Endothelial cell of umbilical vein (primary cell): ENCODE measurements at regions not wholly inside any gene's neighbourhood (a gene's known extent, or its start where the extent isn't known, plus 50 kb on each side); places are given as distances from the start of the nearest gene placed in this dataset.

ENCODE experiments used
- BruUV-seq: library from RNA; stranded (reverse); fragments of 400-500 nt; replicated peaks from 2 replicates; lab custom pipeline; 2021; lab: Mats Ljungman, UMichigan
- CTCF ChIA-PET: fragments of 300-600, 350-600 bp; sonication (Branson Sonifier 250); formaldehyde crosslinking; loops from one replicate; lab custom pipeline; 2021; ENCODE audit warnings: antibody characterized with exemption, inconsistent platforms; lab: Charles Lee
- POLR2A ChIA-PET: fragments of 300-600, 350-600 bp; sonication (Branson Sonifier 250); formaldehyde crosslinking; loops from one replicate; lab custom pipeline; 2021; ENCODE audit warnings: antibody characterized with exemption, inconsistent platforms; lab: Charles Lee
- DNase-seq: peaks from one replicate; pipeline ENCODE4 v3.0.0-alpha.2; 2011; ENCODE audit warnings: low read depth, low spot score
- FAIRE-seq: peaks from 2 replicates; lab custom pipeline; 2011; peaks lifted over from hg19 to GRCh38; lab: Jason Lieb, UNC
- H2AFZ ChIP-seq: 2 replicates; pipeline ENCODE4 v1.6.0; 2012; ENCODE audit warnings: low read depth, low read length, control low read depth, inconsistent platforms
- H3K27ac ChIP-seq: 2 replicates; pipeline ENCODE4 v1.5.1; 2011; ENCODE audit warnings: low read depth, mild to moderate bottlenecking, control low read depth, low read length, moderate library complexity; ENCODE audit not compliant: insufficient read depth
- H3K27me3 ChIP-seq, 2 experiments: 2 replicates each; pipeline versions ENCODE4 v1.6.0 to v1.6.1; 2011; ENCODE audit warnings: low read length in 2 of 2, mixed read lengths in 1 of 2; ENCODE audit not compliant: control insufficient read depth in 2 of 2, insufficient read depth in 2 of 2
- H3K36me3 ChIP-seq, 2 experiments: 2 replicates in 1 of 2; 3 replicates in 1 of 2; pipeline ENCODE4 v1.5.1; 2011; ENCODE audit warnings: low read length in 2 of 2, mild to moderate bottlenecking in 1 of 2, moderate library complexity in 1 of 2; ENCODE audit not compliant: control insufficient read depth in 2 of 2, insufficient read depth in 2 of 2; ENCODE audit errors: extremely low read depth in 1 of 2
- H3K4me1 ChIP-seq: 3 replicates; pipeline ENCODE4 v1.5.1; 2011; ENCODE audit warnings: mild to moderate bottlenecking, low read length; ENCODE audit not compliant: control insufficient read depth, insufficient read depth; ENCODE audit errors: extremely low read depth
- H3K4me2 ChIP-seq: 2 replicates; pipeline ENCODE4 v1.6.1; 2011; ENCODE audit warnings: low read length, control low read depth, mixed read lengths; ENCODE audit not compliant: insufficient read depth
- H3K4me3 ChIP-seq, 3 experiments: fragments of 200-600 bp in 1 of 3; sonication (generic), shearing (Covaris generic) in 1 of 3; replicated peaks in 1 of 3; 2 replicates each; pipeline ENCODE4 v1.5.1; 2011 to 2016; ENCODE audit warnings: control low read depth in 3 of 3, low read length in 3 of 3, mild to moderate bottlenecking in 2 of 3, inconsistent platforms in 1 of 3, low read depth in 1 of 3, moderate library complexity in 1 of 3; ENCODE audit not compliant: insufficient read depth in 1 of 3
- H3K79me2 ChIP-seq: 2 replicates; pipeline ENCODE4 v1.6.0; 2012; ENCODE audit warnings: low read length, inconsistent platforms; ENCODE audit not compliant: control insufficient read depth, insufficient read depth
- H3K9ac ChIP-seq: replicated peaks from 2 replicates; pipeline ENCODE3; 2011; ENCODE audit warnings: low read length, control low read depth; ENCODE audit not compliant: insufficient read depth; ENCODE audit errors: extremely low read depth
- H3K9me1 ChIP-seq: replicated peaks from 3 replicates; pipeline ENCODE4 v1.6.0; 2011; ENCODE audit warnings: mild to moderate bottlenecking, low read length; ENCODE audit not compliant: control insufficient read depth, insufficient read depth; ENCODE audit errors: extremely low read depth
- H3K9me3 ChIP-seq: replicated peaks from 2 replicates; pipeline ENCODE4 v1.5.1; 2012; ENCODE audit warnings: low read length, inconsistent platforms; ENCODE audit not compliant: control insufficient read depth, insufficient read depth
- H4K20me1 ChIP-seq: replicated peaks from 2 replicates; pipeline ENCODE3; 2011; ENCODE audit warnings: mild to moderate bottlenecking, low read length; ENCODE audit not compliant: control insufficient read depth, insufficient read depth; ENCODE audit errors: extremely low read depth
- CTCF ChIP-seq, 2 donors: IDR thresholded peaks; 1 replicate in 1 of 2; 2 replicates in 1 of 2; pipeline ENCODE4 v1.5.1; 2011; ENCODE audit warnings: low read length in 2 of 2, mild to moderate bottlenecking in 2 of 2, moderate library complexity in 2 of 2, control low read depth in 1 of 2, inconsistent platforms in 1 of 2, low read depth in 1 of 2; ENCODE audit not compliant: insufficient read depth in 1 of 2; ENCODE audit errors: extremely low read depth in 1 of 2
- EZH2 ChIP-seq: IDR thresholded peaks from 2 replicates; pipeline ENCODE4 v1.6.1; 2012; ENCODE audit warnings: borderline replicate concordance, low read depth, mild to moderate bottlenecking, moderate library complexity, low read length, inconsistent platforms; ENCODE audit not compliant: severe bottlenecking
- FOS ChIP-seq: IDR thresholded peaks from 2 replicates; pipeline ENCODE4 v1.6.1; 2011; ENCODE audit warnings: mild to moderate bottlenecking, low read length, moderate library complexity, borderline replicate concordance; ENCODE audit not compliant: insufficient read depth
- GATA2 ChIP-seq: IDR thresholded peaks from 2 replicates; pipeline ENCODE4 v1.7.0; 2011; ENCODE audit warnings: low read depth, mild to moderate bottlenecking, moderate library complexity, mixed read lengths, low read length; ENCODE audit not compliant: insufficient read length, insufficient read depth
- POLR2AphosphoS5 ChIP-seq: IDR thresholded peaks from 2 replicates; pipeline ENCODE4 v1.6.1; 2012; ENCODE audit warnings: low read depth, mild to moderate bottlenecking, control low read depth, low read length, moderate library complexity; ENCODE audit not compliant: insufficient read depth
- dilution Hi-C: fragments of 300-500 bp; cut with MboI; formaldehyde crosslinking; loops from one replicate; pipeline ENCODE4 v1.15.0; 2019; ENCODE audit warnings: low sequenced_read_pairs; ENCODE audit not compliant: extremely low pct_ligation_motif_present
- intact Hi-C: fragments of 100-400 bp; cut with micrococcal nuclease; formaldehyde crosslinking; loops from one replicate; pipeline ENCODE4 v1.10.0; 2022

- H2AFZ ChIP-seq = no peak overlapping the region
- no TSS peak for BruUV-seq
- dilution Hi-C loops = no loop called here
- no peak overlapping the region for H3K9ac ChIP-seq
- ChIA-PET POLR2A (no interaction called here), CTCF (interaction anchor here (0.6 to 2.8 kb wide), 14 partner anchors 8 to 830 kb away, joined by 3 to 15 read pairs (median 6); no protein-coding TSS in a partner anchor)
- H3K27ac ChIP-seq = no peak overlapping the region
- H3K9me1 ChIP-seq = no peaks in the 10 kb centered on the region
- intact Hi-C loops = loop anchor here (1.0 to 2.0 kb wide), 4 partner anchors 9 to 97 kb away; no protein-coding TSS in a partner anchor
- TF ChIP-seq POLR2AphosphoS5 = no peak
- TF ChIP-seq EZH2 = no peak
- no peak for TF ChIP-seq GATA2
- TF ChIP-seq FOS = no peak
- TF ChIP-seq CTCF (IDR thresholded peaks at IDR 0.05; ENCODE audit: extremely low read depth in 1 of 2, insufficient read depth in 1 of 2, low read depth in 1 of 2, low read length in 2 of 2) = peak; percentile 73 to 90
- FAIRE-seq = peak; percentile 93
- no peaks in the 10 kb centered on the region for H3K36me3 ChIP-seq
- H3K9me3 ChIP-seq = no peaks in the 10 kb centered on the region
- peak; percentile 58 for DNase-seq
- H3K4me3 ChIP-seq = no peak overlapping the region
- H4K20me1 ChIP-seq = no peaks in the 10 kb centered on the region
- no peaks in the 10 kb centered on the region for H3K27me3 ChIP-seq
- no peaks in the 10 kb centered on the region for H3K79me2 ChIP-seq
- H3K4me1 ChIP-seq = no peaks in the 10 kb centered on the region
- H3K4me2 ChIP-seq = no peak overlapping the region
Observed at GRCh38 chr7:142385491-142386340, 127.9 kb upstream of the PRSS58 start.
